Activated CD4-positive, alpha-beta memory T cell treated with anti-CD3 and anti-CD28 coated beads, Interleukin-2, amount 10 ng/mL, durations not matched to agents 7 days and 5 days (primary cell): ENCODE measurements at regions not wholly inside any gene's neighbourhood (a gene's known extent, or its start where the extent isn't known, plus 50 kb on each side); places are given as distances from the start of the nearest gene placed in this dataset.

Source experiments
- CTCF ChIA-PET: fragments of 350-600 bp; sonication (Branson Sonifier 250); formaldehyde crosslinking; loops from one replicate; lab custom pipeline; 2021; ENCODE audit warnings: antibody characterized with exemption, inconsistent platforms; lab: Charles Lee
- POLR2A ChIA-PET: fragments of 350-600 bp; sonication (Branson Sonifier 250); formaldehyde crosslinking; loops from one replicate; lab custom pipeline; 2021; ENCODE audit warnings: antibody characterized with exemption; lab: Charles Lee
- DNase-seq: peaks from one replicate; pipeline ENCODE4 v3.0.0-alpha.2; 2020
- H3K27ac Mint-ChIP-seq: one replicate; pipeline ENCODE4 v1.8.0; 2021; ENCODE audit warnings: mild to moderate bottlenecking, mixed read lengths
- H3K27me3 Mint-ChIP-seq: one replicate; pipeline ENCODE4 v1.8.0; 2021; ENCODE audit warnings: mixed read lengths
- H3K36me3 Mint-ChIP-seq: one replicate; pipeline ENCODE4 v1.8.0; 2021; ENCODE audit warnings: low read depth, mixed read lengths
- H3K4me1 Mint-ChIP-seq: one replicate; pipeline ENCODE4 v1.8.0; 2021; ENCODE audit warnings: mixed read lengths
- H3K4me3 Mint-ChIP-seq: one replicate; pipeline ENCODE4 v1.8.0; 2021; ENCODE audit warnings: mild to moderate bottlenecking, mixed read lengths
- H3K9me3 Mint-ChIP-seq: one replicate; pipeline ENCODE4 v1.8.0; 2021; ENCODE audit warnings: mixed read lengths

DNA sequence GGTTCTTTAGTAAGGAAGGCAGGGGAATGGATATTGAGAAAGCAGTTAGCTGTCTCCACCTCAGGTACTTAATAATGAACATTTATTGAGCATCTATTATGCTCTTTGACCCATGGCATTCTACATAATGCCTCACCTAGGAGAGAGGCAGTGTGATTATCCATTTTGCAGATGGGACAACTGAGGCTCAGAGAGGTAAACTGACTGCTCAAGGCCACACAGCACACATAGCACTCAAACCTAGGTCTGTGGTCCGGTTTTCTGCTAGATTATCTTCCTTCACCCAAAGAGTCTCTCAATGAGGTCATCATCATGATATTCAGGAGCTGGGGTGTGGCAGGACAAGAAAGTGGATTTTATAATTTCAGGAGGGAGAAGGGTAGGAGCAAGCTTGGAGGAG lies 199.1 kb upstream of the LHX5 start:
- H3K4me3 Mint-ChIP-seq = no peak overlapping the region
- H3K9me3 Mint-ChIP-seq = no peaks in the 10 kb centered on the region
- H3K27ac Mint-ChIP-seq = no peak overlapping the region
- no peaks in the 10 kb centered on the region for H3K36me3 Mint-ChIP-seq
- peaks cover 8% of the 10 kb centered on the region for H3K27me3 Mint-ChIP-seq
- no peaks in the 10 kb centered on the region for H3K4me1 Mint-ChIP-seq
- no peak for DNase-seq
- ChIA-PET CTCF (no interaction called here), POLR2A (no interaction called here)

DNA sequence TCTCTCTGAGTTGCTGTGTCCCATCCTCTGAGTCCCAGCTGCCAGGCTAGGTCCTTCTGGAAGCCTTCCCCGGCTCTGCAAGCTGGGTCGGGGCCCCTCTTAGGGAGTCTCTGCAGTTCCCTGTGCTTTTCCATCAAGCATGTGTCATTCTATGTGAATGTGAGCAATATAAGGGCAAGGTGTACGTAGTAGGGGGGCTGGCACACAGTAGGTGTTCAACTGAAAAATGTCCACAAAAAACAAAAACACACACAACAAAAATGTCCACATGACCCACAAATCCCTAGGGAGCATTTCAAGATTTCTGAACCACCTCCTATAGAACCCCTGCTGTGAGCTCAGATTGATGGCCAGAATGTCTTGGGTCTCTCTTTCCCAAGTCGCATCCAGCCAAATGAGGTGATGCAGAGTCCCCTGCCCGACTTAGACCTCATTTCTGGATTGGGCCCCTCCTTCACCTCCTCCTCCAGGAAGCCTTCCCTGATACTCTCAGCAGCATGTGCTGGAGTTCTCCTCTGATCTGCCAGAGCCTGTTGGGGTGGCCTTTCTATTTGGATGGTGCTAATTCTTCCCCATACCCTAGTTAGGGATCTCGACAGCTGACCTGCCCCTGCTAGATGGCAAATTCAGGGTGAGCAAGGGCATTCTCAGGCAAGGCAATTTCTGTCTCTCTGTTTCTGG lies 196.1 kb upstream of the LHX5 start:
- Mint-ChIP-seq H3K9me3 (no peaks in the 10 kb centered on the region), H3K4me3 (no peak overlapping the region), H3K27ac (no peak overlapping the region), H3K36me3 (no peaks in the 10 kb centered on the region), H3K4me1 (no peaks in the 10 kb centered on the region), H3K27me3 (peaks cover 8% of the 10 kb centered on the region)
- ChIA-PET POLR2A (no interaction called here), CTCF (no interaction called here)
- no peak for DNase-seq

DNA sequence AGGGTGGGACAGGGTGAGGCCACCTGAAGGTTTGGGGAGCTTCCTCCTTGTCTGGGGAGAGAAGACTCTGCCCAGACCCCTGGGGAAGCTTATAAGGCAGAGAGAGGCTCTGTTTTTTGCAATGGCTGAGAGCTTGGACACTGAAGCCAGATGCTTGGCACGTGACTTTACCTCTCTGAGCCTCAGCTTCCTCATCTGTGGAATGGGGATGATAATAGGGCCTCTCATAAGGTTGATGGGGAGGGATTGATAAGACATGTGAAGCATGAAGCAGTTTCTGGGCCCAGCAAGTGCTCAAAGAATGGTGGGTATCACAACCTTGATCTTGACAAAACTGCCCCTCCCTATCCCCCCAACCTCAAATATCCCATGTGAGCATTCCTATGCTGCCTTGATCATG lies 195.4 kb upstream of the LHX5 start:
- Mint-ChIP-seq H3K36me3 (no peaks in the 10 kb centered on the region), H3K9me3 (no peaks in the 10 kb centered on the region), H3K27ac (no peak overlapping the region), H3K4me1 (no peaks in the 10 kb centered on the region), H3K4me3 (no peak overlapping the region), H3K27me3 (peaks cover 8% of the 10 kb centered on the region)
- no peak for DNase-seq
- CTCF ChIA-PET = no interaction called here
- POLR2A ChIA-PET = no interaction called here

DNA sequence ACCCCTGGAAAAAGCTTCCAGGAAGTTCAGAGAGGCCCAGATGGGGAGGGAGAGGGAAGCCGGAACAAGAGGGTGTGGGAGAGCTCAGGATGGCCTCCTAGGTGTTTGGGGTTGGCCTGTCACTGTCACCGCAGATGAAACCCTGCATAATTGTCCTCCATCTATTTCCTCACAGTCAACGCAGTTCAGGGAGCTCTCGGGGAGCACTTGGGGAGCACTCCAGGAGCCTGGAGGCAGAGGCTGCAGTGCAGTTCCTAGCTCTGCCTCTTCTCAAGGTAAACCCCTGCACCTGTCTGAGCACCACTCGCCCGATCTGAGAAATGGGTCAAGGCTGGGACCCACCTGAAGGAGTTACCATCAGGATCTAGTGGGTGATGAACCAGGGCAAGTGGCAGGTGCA lies 194.6 kb upstream of the LHX5 start:
- Mint-ChIP-seq H3K4me3 (no peak overlapping the region), H3K36me3 (no peaks in the 10 kb centered on the region), H3K27me3 (peaks cover 8% of the 10 kb centered on the region), H3K27ac (no peak overlapping the region), H3K4me1 (no peaks in the 10 kb centered on the region), H3K9me3 (no peaks in the 10 kb centered on the region)
- ChIA-PET CTCF (no interaction called here), POLR2A (no interaction called here)
- no peak for DNase-seq

DNA sequence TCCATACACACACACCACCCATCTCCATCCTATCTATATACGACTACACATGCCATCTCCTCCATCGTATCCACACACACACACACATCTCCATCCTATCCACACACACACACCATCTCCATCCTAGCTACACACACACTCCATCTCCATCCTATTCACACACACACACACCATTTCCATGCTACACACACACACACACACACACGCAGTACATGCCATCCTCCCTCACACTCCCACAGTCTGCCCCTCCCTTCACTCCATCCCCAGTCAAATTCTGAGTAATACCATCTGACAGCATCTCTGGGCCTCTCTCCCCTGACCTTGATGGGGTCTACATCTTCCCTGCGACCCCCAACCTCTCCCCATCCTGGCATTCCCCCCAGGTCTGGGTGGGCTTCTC lies 193.8 kb upstream of the LHX5 start:
- ChIA-PET POLR2A (no interaction called here), CTCF (no interaction called here)
- H3K4me3 Mint-ChIP-seq = no peak overlapping the region
- H3K27me3 Mint-ChIP-seq = peaks cover 8% of the 10 kb centered on the region
- H3K4me1 Mint-ChIP-seq = no peaks in the 10 kb centered on the region
- no peaks in the 10 kb centered on the region for H3K36me3 Mint-ChIP-seq
- DNase-seq = no peak
- H3K9me3 Mint-ChIP-seq = no peaks in the 10 kb centered on the region
- H3K27ac Mint-ChIP-seq = no peak overlapping the region

DNA sequence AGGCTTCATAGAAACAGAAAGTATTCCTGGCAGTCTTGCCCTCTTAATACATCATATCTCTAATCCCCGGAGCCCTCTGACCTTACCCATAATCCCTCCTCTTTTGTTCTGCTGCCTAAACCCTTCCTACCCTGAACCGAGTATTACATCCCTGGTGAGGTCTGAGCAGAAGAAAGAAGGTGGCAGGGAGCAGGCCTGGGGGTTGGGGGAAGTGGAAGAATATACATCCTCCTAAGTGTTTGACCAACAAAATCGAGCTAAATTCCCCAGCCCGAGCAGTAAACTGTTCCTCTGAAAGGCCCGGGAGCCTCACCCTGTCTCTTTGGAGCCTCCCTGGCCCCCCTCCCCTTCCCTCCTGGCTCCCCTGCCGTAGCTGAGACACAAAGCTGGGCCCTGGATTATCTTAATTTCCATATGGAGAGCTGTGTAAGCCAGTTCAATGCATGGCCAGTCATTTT lies 192.6 kb upstream of the LHX5 start:
- Mint-ChIP-seq H3K36me3 (no peaks in the 10 kb centered on the region), H3K27me3 (no peaks in the 10 kb centered on the region), H3K9me3 (no peaks in the 10 kb centered on the region), H3K4me3 (no peak overlapping the region), H3K27ac (no peak overlapping the region), H3K4me1 (no peaks in the 10 kb centered on the region)
- ChIA-PET POLR2A (no interaction called here), CTCF (no interaction called here)
- no peak for DNase-seq

DNA sequence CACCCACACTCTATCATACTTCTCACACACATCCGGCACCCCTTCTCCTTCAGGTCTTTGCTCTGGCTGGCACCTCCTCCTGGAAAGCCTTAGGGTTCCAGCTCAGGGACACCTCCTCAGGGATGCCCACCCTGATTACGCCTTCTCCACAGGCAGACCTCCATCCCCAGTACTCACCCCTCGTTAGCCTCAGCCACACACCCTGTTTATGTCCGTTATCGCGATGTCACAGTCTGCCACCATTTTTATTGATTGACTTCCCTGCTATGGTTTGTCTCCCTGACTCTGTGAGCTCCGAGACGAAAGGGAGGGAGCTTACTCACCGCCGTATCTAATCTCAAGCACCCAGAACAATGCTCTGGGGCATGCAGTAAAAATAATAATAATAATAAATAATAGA lies 191.7 kb upstream of the LHX5 start:
- H3K27me3 Mint-ChIP-seq = no peaks in the 10 kb centered on the region
- H3K27ac Mint-ChIP-seq = no peak overlapping the region
- no peak for DNase-seq
- no peaks in the 10 kb centered on the region for H3K36me3 Mint-ChIP-seq
- H3K4me3 Mint-ChIP-seq = no peak overlapping the region
- no peaks in the 10 kb centered on the region for H3K9me3 Mint-ChIP-seq
- no peaks in the 10 kb centered on the region for H3K4me1 Mint-ChIP-seq
- ChIA-PET CTCF (no interaction called here), POLR2A (no interaction called here)

DNA sequence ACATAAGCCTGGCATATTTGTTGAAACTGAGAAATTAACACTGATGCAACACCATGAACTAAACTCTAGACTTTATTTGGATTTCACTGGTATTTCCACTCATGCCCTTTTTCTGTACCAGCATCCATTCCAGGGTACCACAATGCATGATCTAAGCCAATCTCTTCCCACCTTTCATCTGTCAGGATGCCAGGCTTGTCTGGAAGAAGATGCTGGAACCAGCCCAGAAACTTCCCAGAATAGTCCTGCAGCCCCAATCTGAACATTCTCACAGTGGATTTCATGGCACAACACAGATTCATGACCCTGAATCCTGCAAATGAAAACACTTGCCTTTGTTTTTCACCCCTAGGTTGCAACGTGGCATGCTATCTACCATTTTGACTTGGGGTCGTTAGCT lies 189.3 kb upstream of the LHX5 start:
- Mint-ChIP-seq H3K27ac (no peak overlapping the region), H3K4me1 (no peaks in the 10 kb centered on the region), H3K36me3 (no peaks in the 10 kb centered on the region), H3K27me3 (peaks cover 4% of the 10 kb centered on the region), H3K9me3 (peaks cover under 1% of the 10 kb centered on the region), H3K4me3 (no peak overlapping the region)
- CTCF ChIA-PET = no interaction called here
- POLR2A ChIA-PET = no interaction called here
- DNase-seq = no peak

DNA sequence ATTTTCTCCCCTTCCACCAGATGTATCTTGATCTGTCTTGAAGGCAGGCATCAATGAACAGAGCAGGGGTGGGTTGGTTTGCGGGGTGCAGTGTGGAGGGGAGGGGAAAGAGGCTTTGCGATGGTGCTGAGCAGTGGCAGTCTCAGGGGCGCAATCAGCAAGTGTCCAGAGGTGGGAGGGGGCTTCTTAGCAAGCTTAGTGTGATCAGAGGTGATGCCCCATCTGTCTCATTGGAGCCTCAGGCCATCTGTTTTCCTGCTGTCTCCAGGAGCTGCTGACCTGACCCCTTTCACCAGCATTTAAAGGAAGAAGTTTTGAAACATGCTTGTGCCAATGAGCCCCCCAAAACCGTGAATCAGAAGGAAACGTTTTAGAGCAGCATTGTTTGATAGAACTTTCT lies 187.7 kb upstream of the LHX5 start:
- Mint-ChIP-seq H3K27me3 (peaks cover 4% of the 10 kb centered on the region), H3K4me3 (no peak overlapping the region), H3K27ac (no peak overlapping the region), H3K36me3 (no peaks in the 10 kb centered on the region), H3K4me1 (no peaks in the 10 kb centered on the region), H3K9me3 (peaks cover 2% of the 10 kb centered on the region)
- no peak for DNase-seq
- ChIA-PET CTCF (no interaction called here), POLR2A (no interaction called here)

DNA sequence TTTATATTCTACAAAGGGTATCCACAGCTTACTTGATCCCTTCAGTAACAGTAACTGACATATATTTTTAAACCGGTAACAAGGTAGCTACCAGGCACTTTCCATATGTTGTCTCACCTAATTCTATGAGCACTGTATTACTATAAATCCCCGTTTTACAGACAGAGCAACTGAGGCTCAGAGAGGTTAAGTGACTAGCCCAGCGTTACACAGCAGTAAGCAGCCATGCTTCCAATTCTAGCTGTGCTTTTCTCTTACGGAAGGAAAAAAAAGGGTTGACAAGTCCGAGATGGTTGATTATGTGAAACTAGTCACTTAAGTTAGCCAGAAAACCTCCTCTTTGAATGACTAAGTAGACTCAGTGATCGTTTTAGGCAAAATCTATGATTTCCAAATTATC lies 187.3 kb upstream of the LHX5 start:
- no peak for DNase-seq
- ChIA-PET CTCF (no interaction called here), POLR2A (no interaction called here)
- H3K27ac Mint-ChIP-seq = no peak overlapping the region
- H3K4me3 Mint-ChIP-seq = no peak overlapping the region
- H3K4me1 Mint-ChIP-seq = no peaks in the 10 kb centered on the region
- peaks cover 4% of the 10 kb centered on the region for H3K27me3 Mint-ChIP-seq
- H3K36me3 Mint-ChIP-seq = no peaks in the 10 kb centered on the region
- H3K9me3 Mint-ChIP-seq = peaks cover 2% of the 10 kb centered on the region

DNA sequence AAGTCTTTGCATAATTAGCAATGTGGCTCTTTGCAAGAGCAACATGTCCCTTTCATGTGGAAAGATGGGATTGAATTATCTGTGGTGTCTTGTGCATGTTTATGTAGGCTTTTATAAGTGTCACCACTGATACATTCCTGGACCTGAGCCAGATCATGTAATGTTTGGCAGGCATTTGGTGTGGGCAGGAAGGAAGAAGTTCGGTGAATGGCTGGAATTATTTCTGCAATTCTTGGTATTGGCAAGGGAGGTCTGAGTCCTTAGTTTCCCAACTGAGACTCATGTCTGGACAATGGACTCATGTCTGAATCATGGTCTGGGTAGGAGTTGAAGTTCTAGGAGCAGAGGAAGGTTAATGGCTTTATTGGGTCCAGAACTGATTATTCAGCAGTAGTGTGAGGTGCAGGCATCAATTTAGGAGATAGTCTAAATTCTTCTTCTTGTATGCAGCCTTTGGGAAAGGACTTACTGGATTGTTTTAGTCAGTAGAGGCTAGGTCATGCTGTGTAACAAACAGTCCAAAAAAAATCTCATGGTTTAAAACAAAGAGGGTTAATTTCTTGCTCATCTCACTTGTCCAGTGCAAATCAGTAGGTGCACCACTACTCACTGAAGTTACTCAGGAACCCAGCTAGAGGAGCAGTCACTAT lies 186.5 kb upstream of the LHX5 start:
- no peaks in the 10 kb centered on the region for H3K36me3 Mint-ChIP-seq

DNA sequence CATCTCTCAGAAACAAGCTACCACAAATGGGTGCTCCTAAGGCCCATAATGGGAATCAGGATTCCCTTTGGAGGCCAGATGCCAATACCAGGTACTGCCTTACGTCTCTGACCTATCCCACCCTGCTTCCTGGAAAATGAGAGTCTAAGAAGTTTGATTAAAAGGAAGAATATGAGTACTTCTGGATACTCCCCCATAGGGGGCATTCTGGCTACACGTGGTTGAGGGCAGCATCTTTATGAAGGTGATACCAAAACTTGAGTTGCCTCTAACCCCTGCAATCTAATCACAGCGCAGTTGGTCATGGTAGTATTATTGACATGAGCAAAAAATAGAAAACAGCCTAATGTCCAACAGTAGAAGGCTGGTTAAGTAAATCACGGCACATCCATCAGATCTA lies 184.2 kb upstream of the LHX5 start:
- Mint-ChIP-seq H3K27ac (no peak overlapping the region), H3K4me1 (no peaks in the 10 kb centered on the region), H3K4me3 (no peak overlapping the region), H3K9me3 (peaks cover 2% of the 10 kb centered on the region), H3K27me3 (peaks cover 4% of the 10 kb centered on the region), H3K36me3 (no peaks in the 10 kb centered on the region)
- ChIA-PET POLR2A (no interaction called here), CTCF (no interaction called here)
- no peak for DNase-seq

More for the DNA sequence above, 186.5 kb upstream of the LHX5 start:
- peaks cover 4% of the 10 kb centered on the region for H3K27me3 Mint-ChIP-seq
- no peak for DNase-seq
- no peak overlapping the region for H3K4me3 Mint-ChIP-seq
- CTCF ChIA-PET = no interaction called here
- POLR2A ChIA-PET = no interaction called here
- no peaks in the 10 kb centered on the region for H3K4me1 Mint-ChIP-seq
- peaks cover 2% of the 10 kb centered on the region for H3K9me3 Mint-ChIP-seq
- no peak overlapping the region for H3K27ac Mint-ChIP-seq

DNA sequence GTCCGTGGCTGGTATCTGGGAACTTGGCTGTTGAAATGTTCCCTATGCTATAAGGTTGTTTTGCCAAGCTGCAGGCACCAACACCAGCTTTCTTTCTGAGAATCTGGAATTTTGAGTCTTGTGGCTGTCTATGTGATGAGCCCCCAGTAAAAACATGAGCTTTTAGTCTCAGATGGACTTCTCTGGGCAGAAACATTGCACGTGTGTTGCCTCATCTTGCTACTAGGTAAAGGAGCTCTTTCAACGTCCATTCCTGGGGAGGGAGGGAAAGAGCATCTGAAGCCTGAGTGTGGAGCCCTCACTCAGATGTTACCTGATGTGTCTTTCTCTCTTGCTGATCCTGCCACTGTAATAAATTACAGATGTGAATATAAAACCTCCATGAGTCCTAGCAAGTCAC lies 183.8 kb upstream of the LHX5 start:
- Mint-ChIP-seq H3K4me1 (no peaks in the 10 kb centered on the region), H3K4me3 (no peak overlapping the region), H3K9me3 (peaks cover 2% of the 10 kb centered on the region)

DNA sequence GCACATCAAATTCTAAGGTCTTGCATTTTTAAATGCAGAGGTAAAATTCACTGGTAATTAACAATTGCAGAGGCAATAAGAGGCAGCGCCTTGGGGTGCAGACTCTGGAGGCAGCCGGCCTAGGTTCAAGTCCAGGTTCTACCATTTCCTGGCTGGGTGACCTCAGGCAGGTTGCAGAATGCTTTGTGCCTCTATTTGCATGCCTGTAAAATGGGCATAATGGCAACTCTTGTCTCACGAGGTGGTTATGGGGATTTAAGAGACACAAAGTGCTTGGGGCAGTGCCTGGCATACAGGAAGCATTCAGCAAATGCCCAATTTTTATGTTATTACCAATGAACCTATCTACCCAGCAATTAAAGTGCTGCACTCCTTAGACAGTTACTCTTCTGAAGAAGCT lies 180.0 kb upstream of the LHX5 start:
- ChIA-PET POLR2A (no interaction called here), CTCF (no interaction called here)
- H3K27me3 Mint-ChIP-seq = peaks cover 9% of the 10 kb centered on the region
- H3K4me1 Mint-ChIP-seq = no peaks in the 10 kb centered on the region
- H3K36me3 Mint-ChIP-seq = no peaks in the 10 kb centered on the region
- DNase-seq = no peak
- no peak overlapping the region for H3K27ac Mint-ChIP-seq
- no peak overlapping the region for H3K4me3 Mint-ChIP-seq
- H3K9me3 Mint-ChIP-seq = peaks cover 2% of the 10 kb centered on the region

More for the DNA sequence above, 183.8 kb upstream of the LHX5 start:
- H3K27me3 Mint-ChIP-seq = peaks cover 4% of the 10 kb centered on the region
- no peaks in the 10 kb centered on the region for H3K36me3 Mint-ChIP-seq
- H3K27ac Mint-ChIP-seq = no peak overlapping the region
- DNase-seq = no peak
- ChIA-PET POLR2A (no interaction called here), CTCF (no interaction called here)
